ENCODE measurements at regions not wholly inside any gene's neighbourhood (a gene's known extent, or its start where the extent isn't known, plus 50 kb on each side); places are given as distances from the start of the nearest gene placed in this dataset.

DNA sequence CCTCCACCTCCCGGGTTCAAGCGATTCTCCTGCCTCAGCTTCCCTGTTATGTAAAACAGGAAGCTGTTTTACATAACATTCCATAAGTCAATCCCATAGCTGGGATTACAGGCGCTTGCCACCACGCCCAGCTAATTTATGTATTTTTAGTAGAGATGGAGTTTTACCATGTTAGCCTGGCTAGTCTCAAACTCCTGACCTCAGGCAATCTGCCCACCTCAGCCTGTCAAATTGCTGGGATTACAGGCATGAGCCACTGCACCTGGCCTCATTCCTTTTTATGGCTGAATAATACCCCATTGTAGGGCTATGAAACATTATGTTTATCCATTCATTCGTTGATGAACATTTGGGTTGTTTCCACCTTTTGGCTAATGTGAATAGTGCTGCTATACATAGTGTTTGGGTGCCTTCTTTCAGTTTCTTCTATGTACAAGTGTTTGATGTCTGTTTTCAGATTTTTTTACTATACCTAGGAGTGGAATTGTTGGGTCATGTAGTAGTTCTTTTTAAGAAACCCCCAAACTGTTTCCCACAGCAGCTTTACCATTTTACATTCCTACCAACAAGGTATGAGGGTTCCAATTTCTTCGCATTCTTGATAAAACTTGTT, 138.7 kb upstream of the COL21A1 start:
- Histone ChIP-seq H3K36me3 (ENCODE audit: control insufficient read depth, low read length) (no peaks in the 10 kb centered on the region), H3K9me3 (ENCODE audit: control insufficient read depth, insufficient read depth, low read length) (no peaks in the 10 kb centered on the region), H4K20me1 (ENCODE audit: control insufficient read depth, insufficient read depth, low read depth, low read length) (no peaks in the 10 kb centered on the region), H3K4me1 (ENCODE audit: control insufficient read depth, low read length) (no peaks in the 10 kb centered on the region), H3K4me2 (ENCODE audit: low read length) (no peak overlapping the region), H3K27me3 (ENCODE audit: control insufficient read depth, low read length) (no peaks in the 10 kb centered on the region), H3K27ac (ENCODE audit: low read depth, low read length) (no peak overlapping the region), H3K9me2 (replicated peaks; ENCODE audit: control insufficient read depth, low read length) (no peaks in the 10 kb centered on the region), H3K4me3 (ENCODE audit: low read length) (no peak overlapping the region), H3F3A (ENCODE audit: control insufficient read depth, insufficient read depth) (no peaks in the 10 kb centered on the region), H3K79me2 (ENCODE audit: control insufficient read depth, low read length) (no peaks in the 10 kb centered on the region)
- TF ChIP-seq, protein P1, sequence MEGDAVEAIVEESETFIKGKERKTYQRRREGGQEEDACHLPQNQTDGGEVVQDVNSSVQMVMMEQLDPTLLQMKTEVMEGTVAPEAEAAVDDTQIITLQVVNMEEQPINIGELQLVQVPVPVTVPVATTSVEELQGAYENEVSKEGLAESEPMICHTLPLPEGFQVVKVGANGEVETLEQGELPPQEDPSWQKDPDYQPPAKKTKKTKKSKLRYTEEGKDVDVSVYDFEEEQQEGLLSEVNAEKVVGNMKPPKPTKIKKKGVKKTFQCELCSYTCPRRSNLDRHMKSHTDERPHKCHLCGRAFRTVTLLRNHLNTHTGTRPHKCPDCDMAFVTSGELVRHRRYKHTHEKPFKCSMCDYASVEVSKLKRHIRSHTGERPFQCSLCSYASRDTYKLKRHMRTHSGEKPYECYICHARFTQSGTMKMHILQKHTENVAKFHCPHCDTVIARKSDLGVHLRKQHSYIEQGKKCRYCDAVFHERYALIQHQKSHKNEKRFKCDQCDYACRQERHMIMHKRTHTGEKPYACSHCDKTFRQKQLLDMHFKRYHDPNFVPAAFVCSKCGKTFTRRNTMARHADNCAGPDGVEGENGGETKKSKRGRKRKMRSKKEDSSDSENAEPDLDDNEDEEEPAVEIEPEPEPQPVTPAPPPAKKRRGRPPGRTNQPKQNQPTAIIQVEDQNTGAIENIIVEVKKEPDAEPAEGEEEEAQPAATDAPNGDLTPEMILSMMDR (IDR thresholded peaks at IDR 0.05; ENCODE audit: low read depth, low read length, poor library complexity, severe bottlenecking) = no peak
- no peak for TF ChIP-seq EZH2phosphoT487 (IDR thresholded peaks at IDR 0.05; ENCODE audit: borderline replicate concordance, low read length)

DNA sequence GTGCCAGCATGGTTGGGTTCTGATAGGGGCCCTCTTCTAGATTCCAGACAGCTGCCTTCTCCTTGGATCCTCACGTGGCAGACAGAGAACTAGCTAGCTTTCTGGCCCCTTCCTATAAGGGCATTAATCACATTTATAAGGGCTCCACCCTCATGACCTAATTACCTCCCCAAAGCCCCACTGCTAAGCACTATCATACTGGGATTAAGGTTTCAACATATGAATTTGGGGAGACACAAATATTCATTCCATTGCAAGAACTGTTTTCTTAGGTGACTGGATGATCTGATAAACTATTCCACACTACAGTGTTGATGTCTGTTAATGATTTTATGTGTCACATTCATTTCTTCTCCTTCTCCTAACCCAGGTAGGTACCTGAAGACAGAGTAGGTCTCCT, 135.8 kb upstream of the COL21A1 start:
- no peaks in the 10 kb centered on the region for H3K36me3 ChIP-seq (ENCODE audit: control insufficient read depth, low read length)
- TF ChIP-seq, protein P1 (IDR thresholded peaks at IDR 0.05; ENCODE audit: low read depth, low read length, poor library complexity, severe bottlenecking) = no peak
- no peak for TF ChIP-seq EZH2phosphoT487 (IDR thresholded peaks at IDR 0.05; ENCODE audit: borderline replicate concordance, low read length)
- no peaks in the 10 kb centered on the region for H3F3A ChIP-seq (ENCODE audit: control insufficient read depth, insufficient read depth)
- no peaks in the 10 kb centered on the region for H4K20me1 ChIP-seq (ENCODE audit: control insufficient read depth, insufficient read depth, low read depth, low read length)
- H3K27me3 ChIP-seq (ENCODE audit: control insufficient read depth, low read length) = no peaks in the 10 kb centered on the region
- H3K4me2 ChIP-seq (ENCODE audit: low read length) = no peak overlapping the region
- H3K4me1 ChIP-seq (ENCODE audit: control insufficient read depth, low read length) = no peaks in the 10 kb centered on the region
- no peaks in the 10 kb centered on the region for H3K79me2 ChIP-seq (ENCODE audit: control insufficient read depth, low read length)
- H3K9me3 ChIP-seq (ENCODE audit: control insufficient read depth, insufficient read depth, low read length) = no peaks in the 10 kb centered on the region
- H3K9me2 ChIP-seq (replicated peaks; ENCODE audit: control insufficient read depth, low read length) = no peaks in the 10 kb centered on the region
- no peak overlapping the region for H3K4me3 ChIP-seq (ENCODE audit: low read length)
- no peak overlapping the region for H3K27ac ChIP-seq (ENCODE audit: low read depth, low read length)

DNA sequence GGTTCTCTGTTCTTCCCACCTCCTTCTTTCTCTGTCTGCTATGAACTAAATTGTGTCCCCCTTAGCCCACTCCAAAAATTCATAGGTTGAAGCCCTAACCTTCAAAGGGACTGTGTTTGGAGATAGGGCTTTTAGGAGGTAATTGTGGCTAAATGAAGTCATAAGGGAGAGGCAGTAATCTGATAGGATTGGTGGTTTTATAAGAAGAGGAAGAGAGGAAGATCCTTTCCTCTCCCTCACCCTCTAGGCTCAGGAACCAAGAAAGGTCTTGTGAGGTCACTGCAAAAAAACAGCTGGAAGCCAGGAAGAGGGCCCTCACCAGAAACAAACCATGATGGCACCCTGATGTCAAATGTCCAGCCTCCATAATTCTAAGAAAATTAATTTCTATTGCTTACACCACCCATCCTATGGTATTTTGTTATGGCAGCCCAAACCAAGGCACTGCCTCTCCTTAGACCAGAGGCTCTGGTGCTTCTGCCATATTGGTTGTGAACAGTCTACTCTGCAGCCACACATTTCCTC, 135.1 kb upstream of the COL21A1 start:
- Histone ChIP-seq H3F3A (ENCODE audit: control insufficient read depth, insufficient read depth) (no peaks in the 10 kb centered on the region), H3K27me3 (ENCODE audit: control insufficient read depth, low read length) (no peaks in the 10 kb centered on the region), H3K9me2 (replicated peaks; ENCODE audit: control insufficient read depth, low read length) (no peaks in the 10 kb centered on the region), H4K20me1 (ENCODE audit: control insufficient read depth, insufficient read depth, low read depth, low read length) (no peaks in the 10 kb centered on the region), H3K27ac (ENCODE audit: low read depth, low read length) (no peak overlapping the region), H3K4me1 (ENCODE audit: control insufficient read depth, low read length) (no peaks in the 10 kb centered on the region), H3K4me3 (ENCODE audit: low read length) (no peak overlapping the region), H3K9me3 (ENCODE audit: control insufficient read depth, insufficient read depth, low read length) (no peaks in the 10 kb centered on the region), H3K79me2 (ENCODE audit: control insufficient read depth, low read length) (no peaks in the 10 kb centered on the region), H3K36me3 (ENCODE audit: control insufficient read depth, low read length) (no peaks in the 10 kb centered on the region), H3K4me2 (ENCODE audit: low read length) (no peak overlapping the region)
- no peak for TF ChIP-seq EZH2phosphoT487 (IDR thresholded peaks at IDR 0.05; ENCODE audit: borderline replicate concordance, low read length)
- TF ChIP-seq, protein P1 (IDR thresholded peaks at IDR 0.05; ENCODE audit: low read depth, low read length, poor library complexity, severe bottlenecking) = no peak
